ENCODE measurements at regions not wholly inside any gene's neighbourhood (a gene's known extent, or its start where the extent isn't known, plus 50 kb on each side); places are given as distances from the start of the nearest gene placed in this dataset.

- Histone ChIP-seq H3K9me1 (ENCODE audit: control insufficient read depth, extremely low read depth, insufficient read depth, low read length) (no peaks in the 10 kb centered on the region), H3K27ac (ENCODE audit: control insufficient read depth, insufficient read depth, low read length) (no peak overlapping the region), H3K27me3 (ENCODE audit: control insufficient read depth, extremely low read depth, insufficient read depth, low read length) (no peaks in the 10 kb centered on the region), H2AFZ (ENCODE audit: control insufficient read depth, low read length) (peak overlapping the region; percentile 6), H3K4me1 (ENCODE audit: control insufficient read depth, extremely low read depth, insufficient read depth, low read length) (no peaks in the 10 kb centered on the region), H3K9ac (ENCODE audit: control insufficient read depth, extremely low read depth, insufficient read depth, low read length) (no peak overlapping the region), H4K20me1 (ENCODE audit: control insufficient read depth, extremely low read depth, insufficient read depth, low read length) (no peaks in the 10 kb centered on the region), H3K36me3 (ENCODE audit: control insufficient read depth in 2 of 2, extremely low read depth in 1 of 2, insufficient read depth in 2 of 2, low read length in 2 of 2) (no peaks in the 10 kb centered on the region), H3K4me2 (ENCODE audit: control insufficient read depth, extremely low read depth, insufficient read depth, low read depth, low read length) (no peak overlapping the region), H3K4me3 (ENCODE audit: control insufficient read depth in 2 of 3, extremely low read depth in 1 of 3, insufficient read depth in 2 of 3, low read depth in 1 of 3, low read length in 3 of 3) (no peak overlapping the region), H3K79me2 (ENCODE audit: control insufficient read depth, insufficient read depth, low read length) (no peaks in the 10 kb centered on the region), H3K9me3 (ENCODE audit: control insufficient read depth, low read depth, low read length) (no peaks in the 10 kb centered on the region)
- DNase-seq (ENCODE audit: low read depth, low spot score) (no peak), FAIRE-seq (no peak)
- dilution Hi-C loops (cut with MboI; ENCODE audit: extremely low pct_ligation_motif_present, low sequenced_read_pairs), result no loop called here
- no peak for TF ChIP-seq EZH2 (IDR thresholded peaks at IDR 0.05; ENCODE audit: low read length)
- TF ChIP-seq, protein P1, sequence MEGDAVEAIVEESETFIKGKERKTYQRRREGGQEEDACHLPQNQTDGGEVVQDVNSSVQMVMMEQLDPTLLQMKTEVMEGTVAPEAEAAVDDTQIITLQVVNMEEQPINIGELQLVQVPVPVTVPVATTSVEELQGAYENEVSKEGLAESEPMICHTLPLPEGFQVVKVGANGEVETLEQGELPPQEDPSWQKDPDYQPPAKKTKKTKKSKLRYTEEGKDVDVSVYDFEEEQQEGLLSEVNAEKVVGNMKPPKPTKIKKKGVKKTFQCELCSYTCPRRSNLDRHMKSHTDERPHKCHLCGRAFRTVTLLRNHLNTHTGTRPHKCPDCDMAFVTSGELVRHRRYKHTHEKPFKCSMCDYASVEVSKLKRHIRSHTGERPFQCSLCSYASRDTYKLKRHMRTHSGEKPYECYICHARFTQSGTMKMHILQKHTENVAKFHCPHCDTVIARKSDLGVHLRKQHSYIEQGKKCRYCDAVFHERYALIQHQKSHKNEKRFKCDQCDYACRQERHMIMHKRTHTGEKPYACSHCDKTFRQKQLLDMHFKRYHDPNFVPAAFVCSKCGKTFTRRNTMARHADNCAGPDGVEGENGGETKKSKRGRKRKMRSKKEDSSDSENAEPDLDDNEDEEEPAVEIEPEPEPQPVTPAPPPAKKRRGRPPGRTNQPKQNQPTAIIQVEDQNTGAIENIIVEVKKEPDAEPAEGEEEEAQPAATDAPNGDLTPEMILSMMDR (optimal IDR thresholded peaks at IDR 0.05 in 1 of 3, IDR thresholded peaks at IDR 0.05 in 1 of 3, conservative IDR thresholded peaks at IDR 0.05 in 1 of 3; ENCODE audit: extremely low read depth in 1 of 3, insufficient read depth in 2 of 3, low read length in 3 of 3), result no peak
Measured at GRCh38 chr5:123809594-123810221, 297.7 kb downstream of the CSNK1G3 start.

DNA sequence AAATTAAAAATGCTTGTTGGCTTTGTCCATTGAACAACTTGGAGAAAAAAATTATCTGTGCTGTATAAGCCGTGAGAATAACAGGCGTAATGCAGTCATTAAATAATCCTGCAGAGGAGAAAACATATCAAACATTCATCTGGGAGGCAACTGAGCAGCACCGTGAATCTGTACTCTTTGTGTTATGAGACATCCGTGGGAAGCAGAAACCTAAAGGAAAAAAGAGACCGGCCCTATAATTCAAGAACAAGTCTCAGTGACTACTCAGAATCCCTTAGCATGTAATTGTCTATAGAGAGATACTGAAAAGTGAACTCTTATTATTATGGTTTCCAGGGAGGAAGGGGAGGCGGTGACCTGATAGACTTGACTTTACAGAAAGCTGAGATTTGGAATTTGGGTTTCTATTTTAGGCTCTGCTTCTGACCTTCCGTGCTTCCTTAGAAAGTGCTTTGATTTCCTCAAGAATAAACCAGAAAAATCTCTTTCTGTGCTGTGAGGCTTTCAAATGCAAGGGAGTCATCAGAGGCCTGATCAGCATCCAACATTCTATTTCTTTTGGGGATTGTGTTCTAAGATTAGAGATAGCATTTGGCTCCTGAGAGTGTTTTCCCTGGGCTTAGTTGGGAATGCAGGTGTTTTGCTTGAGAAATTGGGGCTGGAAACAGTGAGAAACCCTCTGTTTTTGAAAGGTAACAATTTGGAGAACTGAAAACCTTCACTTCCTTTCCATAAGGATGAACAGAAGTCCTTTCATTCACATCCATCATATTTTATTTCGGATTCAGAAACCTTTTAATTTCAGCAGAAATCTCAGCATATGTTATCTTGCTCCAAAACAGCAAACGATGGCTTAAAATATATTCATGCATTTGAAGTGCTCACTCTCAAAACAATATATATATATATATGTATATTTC, 296.7 kb downstream of the CSNK1G3 start:
- FAIRE-seq (no peak), DNase-seq (ENCODE audit: low read depth, low spot score) (no peak)
- dilution Hi-C loops (cut with MboI; ENCODE audit: extremely low pct_ligation_motif_present, low sequenced_read_pairs), result no loop called here
- no peak overlapping the region for H3K4me3 ChIP-seq (ENCODE audit: control insufficient read depth in 2 of 3, extremely low read depth in 1 of 3, insufficient read depth in 2 of 3, low read depth in 1 of 3, low read length in 3 of 3)
- H3K4me2 ChIP-seq (ENCODE audit: control insufficient read depth, extremely low read depth, insufficient read depth, low read depth, low read length), result no peak overlapping the region
- H3K9me1 ChIP-seq (ENCODE audit: control insufficient read depth, extremely low read depth, insufficient read depth, low read length), result no peaks in the 10 kb centered on the region
- H3K9me3 ChIP-seq (ENCODE audit: control insufficient read depth, low read depth, low read length), result no peaks in the 10 kb centered on the region
- TF ChIP-seq EZH2 (IDR thresholded peaks at IDR 0.05; ENCODE audit: low read length), result no peak
- TF ChIP-seq, protein P1 (optimal IDR thresholded peaks at IDR 0.05 in 1 of 3, IDR thresholded peaks at IDR 0.05 in 1 of 3, conservative IDR thresholded peaks at IDR 0.05 in 1 of 3; ENCODE audit: extremely low read depth in 1 of 3, insufficient read depth in 2 of 3, low read length in 3 of 3), result no peak
- no peaks in the 10 kb centered on the region for H3K79me2 ChIP-seq (ENCODE audit: control insufficient read depth, insufficient read depth, low read length)
- no peaks in the 10 kb centered on the region for H3K36me3 ChIP-seq (ENCODE audit: control insufficient read depth in 2 of 2, extremely low read depth in 1 of 2, insufficient read depth in 2 of 2, low read length in 2 of 2)
- no peak overlapping the region for H3K27ac ChIP-seq (ENCODE audit: control insufficient read depth, insufficient read depth, low read length)
- no peaks in the 10 kb centered on the region for H3K27me3 ChIP-seq (ENCODE audit: control insufficient read depth, extremely low read depth, insufficient read depth, low read length)
- no peaks in the 10 kb centered on the region for H4K20me1 ChIP-seq (ENCODE audit: control insufficient read depth, extremely low read depth, insufficient read depth, low read length)
- no peak overlapping the region for H2AFZ ChIP-seq (ENCODE audit: control insufficient read depth, low read length)
- H3K4me1 ChIP-seq (ENCODE audit: control insufficient read depth, extremely low read depth, insufficient read depth, low read length), result no peaks in the 10 kb centered on the region
- H3K9ac ChIP-seq (ENCODE audit: control insufficient read depth, extremely low read depth, insufficient read depth, low read length), result no peak overlapping the region

All from keratinocyte (primary cell).